ENCODE measurements at regions not wholly inside any gene's neighbourhood (a gene's known extent, or its start where the extent isn't known, plus 50 kb on each side); places are given as distances from the start of the nearest gene placed in this dataset.

- Histone ChIP-seq H3K27ac (ENCODE audit: low read depth, low read length) (no peak overlapping the region), H3K4me1 (ENCODE audit: control insufficient read depth in 3 of 3, insufficient read depth in 3 of 3, low read length in 3 of 3) (peaks cover 0 to 2% (median 0%) of the 10 kb centered on the region in 3 donors), H3K9ac (ENCODE audit: low read depth in 1 of 3, low read length in 3 of 3) (no peak overlapping the region), H3K36me3 (ENCODE audit: control insufficient read depth in 3 of 3, insufficient read depth in 3 of 3, low read length in 3 of 3) (no peaks in the 10 kb centered on the region), H3K27me3 (ENCODE audit: control insufficient read depth in 3 of 3, insufficient read depth in 3 of 3, low read length in 3 of 3) (peaks cover 52 to 82% (median 64%) of the 10 kb centered on the region in 3 donors), H3K9me3 (ENCODE audit: control insufficient read depth in 3 of 3, low read length in 3 of 3) (no peaks in the 10 kb centered on the region), H3K4me3 (ENCODE audit: low read length in 3 of 3) (no peak overlapping the region)
These were observed 156.0 kb downstream of the OLFM1 start for GRCh38 chr9:135243201-135244190.

DNA sequence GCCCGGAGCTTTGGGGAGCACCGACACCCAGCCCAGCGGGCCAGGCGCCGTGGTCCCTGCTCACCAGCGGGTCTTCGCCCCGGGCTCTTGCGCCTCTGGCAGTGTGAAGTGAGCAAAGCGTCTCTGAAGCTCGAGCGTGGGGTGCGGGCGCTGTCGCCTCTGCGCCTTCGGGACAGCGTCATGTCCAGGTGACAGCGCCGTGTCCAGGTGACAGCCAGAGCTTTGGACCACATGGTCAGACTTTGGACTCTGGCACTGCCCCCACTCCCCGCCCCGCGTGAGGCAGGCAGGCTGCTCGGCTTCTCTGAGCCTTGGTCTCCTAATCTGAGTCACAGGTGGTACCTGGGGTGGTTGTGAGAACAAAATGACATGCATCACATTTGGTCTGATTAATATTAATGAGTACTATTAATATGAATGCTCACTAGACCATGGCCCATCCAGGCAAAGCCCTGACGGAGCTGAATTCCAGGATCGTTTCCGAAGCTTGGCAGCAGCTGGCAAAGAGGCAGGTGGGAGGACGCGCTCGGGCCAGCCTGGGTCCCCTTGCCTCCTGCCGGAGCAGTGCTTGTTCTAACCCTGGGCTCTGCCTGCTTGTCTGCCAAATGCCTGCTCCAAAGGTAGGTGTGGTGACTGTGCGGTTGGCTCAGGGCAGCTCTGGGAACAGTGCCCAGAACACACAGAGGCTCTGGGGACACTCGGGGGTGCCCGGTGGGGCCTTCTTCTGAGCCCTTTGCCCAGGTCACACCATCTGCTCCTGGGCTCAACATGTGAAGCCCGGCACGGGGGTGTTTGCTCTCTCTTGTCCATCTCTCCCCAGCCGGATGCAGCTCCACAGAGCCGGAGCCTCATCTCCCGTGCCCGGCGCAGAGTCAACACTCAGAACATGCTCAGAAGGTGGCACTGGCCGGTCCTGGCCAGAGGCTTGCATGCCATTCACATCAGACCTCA lies 157.1 kb downstream of the OLFM1 start:
- H3K36me3 ChIP-seq (ENCODE audit: control insufficient read depth in 3 of 3, insufficient read depth in 3 of 3, low read length in 3 of 3) = no peaks in the 10 kb centered on the region
- peaks cover 56 to 87% (median 71%) of the 10 kb centered on the region in 3 donors for H3K27me3 ChIP-seq (ENCODE audit: control insufficient read depth in 3 of 3, insufficient read depth in 3 of 3, low read length in 3 of 3)
- no peak overlapping the region for H3K9ac ChIP-seq (ENCODE audit: low read depth in 1 of 3, low read length in 3 of 3)

DNA sequence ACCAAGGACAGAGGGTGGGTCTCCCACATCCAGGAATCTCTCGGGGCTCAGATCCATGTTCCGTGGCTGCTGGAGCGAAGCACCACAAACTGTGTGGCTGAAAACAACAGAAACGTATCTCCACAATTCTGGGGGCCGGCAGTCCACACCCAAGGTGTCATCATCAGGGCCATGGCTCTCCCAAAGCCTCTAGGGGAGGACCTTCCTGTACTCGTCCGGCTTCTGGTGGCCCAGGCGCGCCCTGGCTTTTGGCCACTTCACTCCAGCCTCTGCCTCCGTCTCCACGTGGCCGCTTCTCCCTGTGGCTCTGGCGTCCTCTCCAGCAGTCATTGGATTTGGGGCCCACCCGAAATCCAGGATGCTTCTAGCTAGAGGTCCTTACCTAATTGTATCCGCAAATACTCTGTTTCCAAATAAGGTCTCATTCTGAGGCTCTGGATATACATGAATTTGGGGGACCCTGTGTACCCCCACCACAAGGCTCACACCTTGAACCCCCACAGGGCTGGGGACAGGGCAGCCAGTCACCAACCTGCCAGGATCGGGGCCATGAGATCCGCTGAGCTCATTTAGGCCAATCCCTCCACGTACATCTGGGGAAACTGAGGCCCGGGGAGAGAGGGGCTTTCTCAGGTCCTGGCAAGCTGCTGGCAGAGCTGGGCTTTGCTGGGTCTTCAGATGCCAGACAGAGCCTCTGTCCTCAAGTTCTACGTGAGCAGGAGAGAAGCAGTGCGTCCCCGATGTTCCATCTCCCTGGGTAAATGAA lies 158.2 kb downstream of the OLFM1 start:
- Histone ChIP-seq H3K4me3 (ENCODE audit: low read length in 3 of 3) (no peak overlapping the region), H3K9me3 (ENCODE audit: control insufficient read depth in 3 of 3, low read length in 3 of 3) (no peaks in the 10 kb centered on the region), H3K9ac (ENCODE audit: low read depth in 1 of 3, low read length in 3 of 3) (no peak overlapping the region), H3K4me1 (ENCODE audit: control insufficient read depth in 3 of 3, insufficient read depth in 3 of 3, low read length in 3 of 3) (peaks cover 0 to 2% (median 0%) of the 10 kb centered on the region in 3 donors), H3K27me3 (ENCODE audit: control insufficient read depth in 3 of 3, insufficient read depth in 3 of 3, low read length in 3 of 3) (peaks cover 56 to 84% (median 75%) of the 10 kb centered on the region in 3 donors), H3K36me3 (ENCODE audit: control insufficient read depth in 3 of 3, insufficient read depth in 3 of 3, low read length in 3 of 3) (no peaks in the 10 kb centered on the region), H3K27ac (ENCODE audit: low read depth, low read length) (no peak overlapping the region)

More for the DNA sequence above, 157.1 kb downstream of the OLFM1 start:
- H3K9me3 ChIP-seq (ENCODE audit: control insufficient read depth in 3 of 3, low read length in 3 of 3) = no peaks in the 10 kb centered on the region
- H3K27ac ChIP-seq (ENCODE audit: low read depth, low read length) = no peak overlapping the region
- H3K4me3 ChIP-seq (ENCODE audit: low read length in 3 of 3) = no peak overlapping the region
- peaks cover 0 to 2% (median 0%) of the 10 kb centered on the region in 3 donors for H3K4me1 ChIP-seq (ENCODE audit: control insufficient read depth in 3 of 3, insufficient read depth in 3 of 3, low read length in 3 of 3)

GRCh38 chr9:135246248-135247205 lies 159.1 kb downstream of the OLFM1 start:
- Histone ChIP-seq H3K27me3 (ENCODE audit: control insufficient read depth in 3 of 3, insufficient read depth in 3 of 3, low read length in 3 of 3) (peaks cover 56 to 85% (median 77%) of the 10 kb centered on the region in 3 donors), H3K4me1 (ENCODE audit: control insufficient read depth in 3 of 3, insufficient read depth in 3 of 3, low read length in 3 of 3) (peaks cover 0 to 2% (median 0%) of the 10 kb centered on the region in 3 donors), H3K9ac (ENCODE audit: low read depth in 1 of 3, low read length in 3 of 3) (no peak overlapping the region), H3K36me3 (ENCODE audit: control insufficient read depth in 3 of 3, insufficient read depth in 3 of 3, low read length in 3 of 3) (no peaks in the 10 kb centered on the region), H3K4me3 (ENCODE audit: low read length in 3 of 3) (no peak overlapping the region), H3K9me3 (ENCODE audit: control insufficient read depth in 3 of 3, low read length in 3 of 3) (no peaks in the 10 kb centered on the region), H3K27ac (ENCODE audit: low read depth, low read length) (no peak overlapping the region)

DNA sequence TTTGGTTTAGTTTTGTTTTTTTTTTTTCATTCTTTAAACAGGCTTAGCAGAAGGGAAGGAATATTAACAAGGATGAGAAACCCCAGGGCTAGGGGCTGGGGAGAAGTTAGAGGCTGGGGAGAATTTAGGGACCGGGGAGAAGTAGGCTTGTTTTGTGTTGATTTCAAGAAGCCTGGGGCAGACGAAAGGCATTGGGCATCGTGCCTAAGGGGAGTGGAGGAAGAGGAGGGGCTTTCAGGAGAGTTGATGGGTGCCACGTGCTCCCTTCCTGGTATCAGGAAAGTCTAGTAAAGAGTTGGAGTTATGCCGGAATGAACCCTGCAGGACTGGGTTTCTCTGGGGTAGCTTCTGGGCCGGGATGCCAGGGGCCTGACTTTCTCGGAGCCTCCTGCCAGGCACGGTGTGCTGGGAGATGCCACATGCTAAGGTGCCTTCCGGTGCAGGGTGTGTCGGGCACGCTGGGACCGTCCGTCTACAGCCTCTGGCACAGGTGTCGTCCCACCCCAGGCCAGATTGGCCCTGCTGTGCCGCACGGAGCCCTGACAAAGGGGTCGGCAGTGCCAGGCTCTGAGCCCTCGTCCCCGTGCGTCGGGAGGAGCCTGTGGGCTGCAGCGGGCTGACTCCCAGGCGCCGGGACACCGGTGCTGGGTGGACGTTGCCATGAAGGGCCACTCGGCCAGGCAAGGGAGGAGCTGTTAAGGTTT lies 159.9 kb downstream of the OLFM1 start:
- Histone ChIP-seq H3K4me1 (ENCODE audit: control insufficient read depth in 3 of 3, insufficient read depth in 3 of 3, low read length in 3 of 3) (peaks cover 0 to 2% (median 0%) of the 10 kb centered on the region in 3 donors), H3K9ac (ENCODE audit: low read depth in 1 of 3, low read length in 3 of 3) (no peak overlapping the region), H3K27me3 (ENCODE audit: control insufficient read depth in 3 of 3, insufficient read depth in 3 of 3, low read length in 3 of 3) (peaks cover 56 to 84% (median 78%) of the 10 kb centered on the region in 3 donors), H3K9me3 (ENCODE audit: control insufficient read depth in 3 of 3, low read length in 3 of 3) (no peaks in the 10 kb centered on the region), H3K4me3 (ENCODE audit: low read length in 3 of 3) (no peak overlapping the region), H3K36me3 (ENCODE audit: control insufficient read depth in 3 of 3, insufficient read depth in 3 of 3, low read length in 3 of 3) (no peaks in the 10 kb centered on the region), H3K27ac (ENCODE audit: low read depth, low read length) (no peak overlapping the region)

GRCh38 chr9:135248111-135248510 lies 160.6 kb downstream of the OLFM1 start:
- Histone ChIP-seq H3K27ac (ENCODE audit: low read depth, low read length) (no peak overlapping the region), H3K9me3 (ENCODE audit: control insufficient read depth in 3 of 3, low read length in 3 of 3) (no peaks in the 10 kb centered on the region), H3K4me1 (ENCODE audit: control insufficient read depth in 3 of 3, insufficient read depth in 3 of 3, low read length in 3 of 3) (peaks cover 0 to 2% (median 0%) of the 10 kb centered on the region in 3 donors), H3K4me3 (ENCODE audit: low read length in 3 of 3) (no peak overlapping the region), H3K27me3 (ENCODE audit: control insufficient read depth in 3 of 3, insufficient read depth in 3 of 3, low read length in 3 of 3) (peaks cover 54 to 81% (median 75%) of the 10 kb centered on the region in 3 donors), H3K9ac (ENCODE audit: low read depth in 1 of 3, low read length in 3 of 3) (no peak overlapping the region), H3K36me3 (ENCODE audit: control insufficient read depth in 3 of 3, insufficient read depth in 3 of 3, low read length in 3 of 3) (no peaks in the 10 kb centered on the region)

- no peaks in the 10 kb centered on the region for H3K9me3 ChIP-seq (ENCODE audit: control insufficient read depth in 3 of 3, low read length in 3 of 3)
- H3K4me1 ChIP-seq (ENCODE audit: control insufficient read depth in 3 of 3, insufficient read depth in 3 of 3, low read length in 3 of 3) = peaks cover 0 to 2% (median 0%) of the 10 kb centered on the region in 3 donors
- H3K27ac ChIP-seq (ENCODE audit: low read depth, low read length) = no peak overlapping the region
- peaks cover 50 to 76% (median 69%) of the 10 kb centered on the region in 3 donors for H3K27me3 ChIP-seq (ENCODE audit: control insufficient read depth in 3 of 3, insufficient read depth in 3 of 3, low read length in 3 of 3)
- H3K9ac ChIP-seq (ENCODE audit: low read depth in 1 of 3, low read length in 3 of 3) = no peak overlapping the region
- H3K36me3 ChIP-seq (ENCODE audit: control insufficient read depth in 3 of 3, insufficient read depth in 3 of 3, low read length in 3 of 3) = no peaks in the 10 kb centered on the region
- no peak overlapping the region for H3K4me3 ChIP-seq (ENCODE audit: low read length in 3 of 3)
These were observed 161.3 kb downstream of the OLFM1 start for GRCh38 chr9:135248721-135249120.

GRCh38 chr9:135249191-135249590 lies 161.7 kb downstream of the OLFM1 start:
- Histone ChIP-seq H3K27me3 (ENCODE audit: control insufficient read depth in 3 of 3, insufficient read depth in 3 of 3, low read length in 3 of 3) (peaks cover 49 to 76% (median 64%) of the 10 kb centered on the region in 3 donors), H3K4me1 (ENCODE audit: control insufficient read depth in 3 of 3, insufficient read depth in 3 of 3, low read length in 3 of 3) (peaks cover 0 to 2% (median 0%) of the 10 kb centered on the region in 3 donors), H3K4me3 (ENCODE audit: low read length in 3 of 3) (no peak overlapping the region)

More at GRCh38 chr9:135249191-135249590, 161.7 kb downstream of the OLFM1 start:
- Histone ChIP-seq H3K27ac (ENCODE audit: low read depth, low read length) (no peak overlapping the region), H3K9me3 (ENCODE audit: control insufficient read depth in 3 of 3, low read length in 3 of 3) (no peaks in the 10 kb centered on the region), H3K36me3 (ENCODE audit: control insufficient read depth in 3 of 3, insufficient read depth in 3 of 3, low read length in 3 of 3) (no peaks in the 10 kb centered on the region), H3K9ac (ENCODE audit: low read depth in 1 of 3, low read length in 3 of 3) (no peak overlapping the region)
